Activated T-helper 1 cell treated with anti-CD3 and anti-CD28 coated beads, Interleukin-12 subunit alpha, Interleukin-12 subunit beta, Interleukin-2, Interleukin-4 antibody, amounts not matched to agents 30 ng/mL and 10 ng/mL and 1 ng/mL, durations not matched to agents 14 hours and 24 hours and 36 hours (primary cell): ENCODE measurements at regions not wholly inside any gene's neighbourhood (a gene's known extent, or its start where the extent isn't known, plus 50 kb on each side); places are given as distances from the start of the nearest gene placed in this dataset.

Source experiments
- DNase-seq: peaks from one replicate; pipeline ENCODE4 v3.0.0; 2021; ENCODE audit warnings: low spot score
- H3K27ac Mint-ChIP-seq: one replicate; pipeline ENCODE4 v1.8.0; 2021; ENCODE audit warnings: mild to moderate bottlenecking, mixed read lengths
- H3K27me3 Mint-ChIP-seq: one replicate; pipeline ENCODE4 v1.8.0; 2022; ENCODE audit warnings: mild to moderate bottlenecking, moderate library complexity, mixed read lengths; ENCODE audit not compliant: insufficient read depth
- H3K36me3 Mint-ChIP-seq: one replicate; pipeline ENCODE4 v1.8.0; 2021; ENCODE audit warnings: low read depth, mixed read lengths
- H3K4me1 Mint-ChIP-seq: one replicate; pipeline ENCODE4 v1.8.0; 2021; ENCODE audit warnings: low read depth, mixed read lengths
- H3K4me3 Mint-ChIP-seq: one replicate; pipeline ENCODE4 v1.8.0; 2021; ENCODE audit warnings: mild to moderate bottlenecking, moderate library complexity, mixed read lengths
- H3K9me3 Mint-ChIP-seq: one replicate; pipeline ENCODE4 v1.8.0; 2021; ENCODE audit warnings: mixed read lengths
- intact Hi-C: fragments of 100-400 bp; cut with micrococcal nuclease; formaldehyde crosslinking; loops from one replicate; pipeline ENCODE4 v1.15.1; 2024

DNA sequence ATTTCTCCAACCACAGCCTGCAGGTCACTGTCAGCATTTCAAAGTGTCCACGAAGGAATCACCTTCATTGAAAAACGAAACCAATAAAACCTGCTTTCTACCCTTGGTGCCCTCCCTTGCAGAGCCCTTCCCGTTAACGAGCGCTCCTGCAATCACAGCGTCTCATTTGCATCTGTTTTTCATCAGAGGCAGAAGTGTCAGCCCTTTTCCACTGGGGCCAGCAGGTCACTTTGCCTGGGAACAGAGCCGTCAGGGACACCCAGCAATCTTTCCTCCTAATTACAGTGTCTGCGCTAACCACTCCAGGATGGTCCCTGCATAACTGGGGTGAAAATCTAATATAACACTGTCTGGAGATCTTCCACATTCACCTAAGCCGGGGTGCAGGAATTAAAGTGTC is 85.3 kb downstream of the PSMG1 start:
- H3K27ac Mint-ChIP-seq = no peak overlapping the region
- no peak for DNase-seq
- intact Hi-C loops = no loop called here
- H3K36me3 Mint-ChIP-seq = no peaks in the 10 kb centered on the region
- peaks cover under 1% of the 10 kb centered on the region for H3K27me3 Mint-ChIP-seq
- H3K9me3 Mint-ChIP-seq = no peaks in the 10 kb centered on the region
- H3K4me1 Mint-ChIP-seq = no peaks in the 10 kb centered on the region
- no peak overlapping the region for H3K4me3 Mint-ChIP-seq

DNA sequence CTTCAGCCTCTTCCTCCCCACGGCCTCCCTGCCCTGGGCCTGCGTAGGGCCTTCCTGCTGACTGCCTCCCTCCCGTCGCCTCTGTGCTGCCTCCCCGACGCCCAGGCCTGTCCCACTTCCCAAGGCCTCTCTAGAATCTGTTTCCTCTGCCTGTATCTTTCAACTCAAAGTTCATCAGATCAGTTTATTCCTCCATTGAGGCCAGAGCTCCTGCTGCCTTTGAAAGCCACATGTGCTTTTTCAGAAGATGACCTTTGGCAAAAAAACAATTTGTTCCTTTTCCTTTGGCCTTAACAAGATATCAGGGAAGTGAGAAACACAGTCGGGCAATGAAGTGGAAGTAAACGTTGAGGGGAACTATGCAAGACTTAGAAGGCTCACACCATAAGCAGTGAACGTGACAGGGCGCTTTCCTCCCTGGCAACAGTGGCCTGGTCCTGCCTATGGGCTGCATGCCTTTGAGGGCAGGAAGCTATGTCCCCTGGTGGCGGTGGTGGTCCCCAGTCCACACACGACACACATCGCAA is 85.9 kb downstream of the PSMG1 start:
- H3K36me3 Mint-ChIP-seq = no peaks in the 10 kb centered on the region
- H3K27me3 Mint-ChIP-seq = no peaks in the 10 kb centered on the region
- DNase-seq = no peak
- no peaks in the 10 kb centered on the region for H3K4me1 Mint-ChIP-seq
- no peaks in the 10 kb centered on the region for H3K9me3 Mint-ChIP-seq
- no peak overlapping the region for H3K27ac Mint-ChIP-seq
- H3K4me3 Mint-ChIP-seq = no peak overlapping the region
- intact Hi-C loops = no loop called here

DNA sequence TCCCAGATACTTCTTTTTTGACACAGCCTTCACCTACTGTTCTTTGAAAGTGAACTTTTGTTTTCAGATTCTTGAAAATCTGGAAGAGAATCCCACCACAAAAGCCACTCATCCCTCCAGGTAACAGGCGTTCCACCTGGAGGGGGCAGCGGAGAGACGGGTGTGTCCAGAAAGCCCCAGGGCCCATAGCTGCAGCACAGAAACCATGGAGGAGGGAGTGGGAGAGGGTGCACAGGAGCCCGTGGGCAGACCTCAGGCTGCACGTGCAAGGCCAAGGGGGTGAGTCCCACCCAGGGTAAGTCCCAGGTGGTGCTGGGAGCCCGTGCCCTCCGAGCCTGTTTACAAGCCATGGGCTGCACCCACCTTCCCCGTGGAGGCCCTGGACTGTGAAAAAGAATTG is 86.5 kb downstream of the PSMG1 start:
- DNase-seq = no peak
- Mint-ChIP-seq H3K27me3 (no peaks in the 10 kb centered on the region), H3K9me3 (no peaks in the 10 kb centered on the region), H3K36me3 (no peaks in the 10 kb centered on the region), H3K4me1 (no peaks in the 10 kb centered on the region), H3K4me3 (no peak overlapping the region), H3K27ac (no peak overlapping the region)
- intact Hi-C loops = no loop called here

- no peaks in the 10 kb centered on the region for H3K27me3 Mint-ChIP-seq
- DNase-seq = no peak
- intact Hi-C loops = no loop called here
- H3K36me3 Mint-ChIP-seq = no peaks in the 10 kb centered on the region
- H3K27ac Mint-ChIP-seq = no peak overlapping the region
- no peaks in the 10 kb centered on the region for H3K9me3 Mint-ChIP-seq
- no peak overlapping the region for H3K4me3 Mint-ChIP-seq
- no peaks in the 10 kb centered on the region for H3K4me1 Mint-ChIP-seq
These were observed 87.6 kb downstream of the PSMG1 start for GRCh38 chr21:39095681-39096080.

GRCh38 chr21:39094847-39095579 is 88.2 kb downstream of the PSMG1 start:
- DNase-seq = no peak
- Mint-ChIP-seq H3K36me3 (no peaks in the 10 kb centered on the region), H3K4me3 (no peak overlapping the region), H3K27ac (no peak overlapping the region), H3K27me3 (no peaks in the 10 kb centered on the region), H3K9me3 (no peaks in the 10 kb centered on the region), H3K4me1 (no peaks in the 10 kb centered on the region)
- intact Hi-C loops = no loop called here

- Mint-ChIP-seq H3K36me3 (no peaks in the 10 kb centered on the region), H3K4me1 (no peaks in the 10 kb centered on the region), H3K9me3 (no peaks in the 10 kb centered on the region), H3K27me3 (no peaks in the 10 kb centered on the region), H3K27ac (no peak overlapping the region), H3K4me3 (no peak overlapping the region)
- intact Hi-C loops = no loop called here
- no peak for DNase-seq
These were observed 89.0 kb downstream of the PSMG1 start for GRCh38 chr21:39094087-39094780.

- Mint-ChIP-seq H3K36me3 (no peaks in the 10 kb centered on the region), H3K4me1 (no peaks in the 10 kb centered on the region), H3K9me3 (no peaks in the 10 kb centered on the region), H3K4me3 (no peak overlapping the region), H3K27ac (no peak overlapping the region), H3K27me3 (no peaks in the 10 kb centered on the region)
- intact Hi-C loops = no loop called here
- no peak for DNase-seq
These were observed 89.7 kb downstream of the PSMG1 start for GRCh38 chr21:39093526-39093925.

DNA sequence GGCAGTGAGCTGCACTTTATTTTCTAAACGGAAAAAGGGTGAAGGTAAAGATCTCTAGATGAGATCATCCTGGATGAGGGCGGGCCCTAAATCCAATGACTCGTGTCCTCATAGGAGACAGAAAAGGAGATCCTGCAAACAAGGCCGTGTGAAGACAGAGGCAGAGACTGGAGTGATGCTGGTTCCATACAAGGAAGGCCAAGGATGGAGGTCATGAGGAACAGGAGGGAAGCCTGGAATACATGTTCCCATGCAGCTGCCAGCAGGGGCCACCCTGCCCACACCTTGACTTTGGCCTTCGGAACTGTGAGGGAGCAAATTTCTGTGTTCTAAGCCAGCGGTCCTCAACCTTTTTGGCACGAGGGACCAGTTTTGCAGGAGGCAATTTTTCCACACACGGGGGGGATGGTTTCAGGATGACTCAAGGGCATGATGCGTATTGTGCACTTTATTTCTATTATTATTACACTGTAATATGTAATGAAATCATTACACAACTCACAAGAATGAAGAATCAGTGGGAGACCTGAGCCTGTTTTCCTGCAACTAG is 94.3 kb downstream of the PSMG1 start:
- Mint-ChIP-seq H3K27ac (no peak overlapping the region), H3K36me3 (no peaks in the 10 kb centered on the region), H3K4me1 (no peaks in the 10 kb centered on the region), H3K4me3 (no peak overlapping the region), H3K27me3 (peaks cover 1% of the 10 kb centered on the region), H3K9me3 (no peaks in the 10 kb centered on the region)
- no peak for DNase-seq
- intact Hi-C loops = no loop called here

GRCh38 chr21:39088031-39088370 is 95.2 kb downstream of the PSMG1 start:
- no peaks in the 10 kb centered on the region for H3K36me3 Mint-ChIP-seq
- intact Hi-C loops = no loop called here
- peaks cover 1% of the 10 kb centered on the region for H3K27me3 Mint-ChIP-seq
- H3K27ac Mint-ChIP-seq = no peak overlapping the region
- no peaks in the 10 kb centered on the region for H3K9me3 Mint-ChIP-seq
- no peak overlapping the region for H3K4me3 Mint-ChIP-seq
- DNase-seq = no peak
- H3K4me1 Mint-ChIP-seq = no peaks in the 10 kb centered on the region

- DNase-seq = no peak
- Mint-ChIP-seq H3K27ac (no peak overlapping the region), H3K36me3 (no peaks in the 10 kb centered on the region), H3K4me1 (no peaks in the 10 kb centered on the region), H3K4me3 (no peak overlapping the region), H3K9me3 (no peaks in the 10 kb centered on the region), H3K27me3 (peaks cover 1% of the 10 kb centered on the region)
- intact Hi-C loops = no loop called here
These were observed 95.8 kb downstream of the PSMG1 start for GRCh38 chr21:39087238-39088030.

GRCh38 chr21:39086547-39086946 is 96.7 kb downstream of the PSMG1 start:
- H3K27me3 Mint-ChIP-seq = peaks cover 1% of the 10 kb centered on the region
- H3K27ac Mint-ChIP-seq = no peak overlapping the region
- H3K4me3 Mint-ChIP-seq = no peak overlapping the region
- no peaks in the 10 kb centered on the region for H3K9me3 Mint-ChIP-seq
- intact Hi-C loops = no loop called here
- no peak for DNase-seq
- no peaks in the 10 kb centered on the region for H3K4me1 Mint-ChIP-seq
- no peaks in the 10 kb centered on the region for H3K36me3 Mint-ChIP-seq

DNA sequence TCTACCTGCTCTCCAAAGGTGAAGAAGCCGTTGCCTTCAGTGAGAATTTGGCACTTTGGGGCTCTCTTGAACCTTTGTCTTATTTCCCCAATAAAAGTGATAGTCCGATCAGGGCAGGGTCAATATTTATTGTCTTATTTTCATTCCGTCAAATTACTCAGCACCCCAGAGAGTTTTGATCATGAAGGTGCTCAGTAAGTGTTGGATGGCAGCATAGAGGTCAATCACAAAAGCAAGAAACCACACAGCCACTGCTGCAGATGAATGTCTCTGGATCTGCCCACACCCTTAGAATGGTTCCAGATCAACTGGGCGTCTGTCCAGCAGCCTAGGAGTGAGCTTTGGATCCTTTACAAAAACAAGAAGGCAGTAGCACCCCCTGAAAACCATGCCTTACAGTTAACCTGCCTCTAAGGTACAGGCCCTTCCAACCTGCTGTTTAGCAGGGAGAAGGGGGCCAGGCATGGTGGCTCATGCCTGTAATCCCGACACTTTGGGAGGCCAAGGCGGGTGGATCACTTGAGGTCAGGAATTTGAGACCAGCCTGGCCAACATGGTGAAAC is 97.3 kb downstream of the PSMG1 start:
- Mint-ChIP-seq H3K4me1 (no peaks in the 10 kb centered on the region), H3K27ac (no peak overlapping the region), H3K9me3 (no peaks in the 10 kb centered on the region), H3K4me3 (no peak overlapping the region), H3K36me3 (no peaks in the 10 kb centered on the region), H3K27me3 (peaks cover 1% of the 10 kb centered on the region)
- DNase-seq = no peak
- intact Hi-C loops = no loop called here
